ENCODE measurements at regions not wholly inside any gene's neighbourhood (a gene's known extent, or its start where the extent isn't known, plus 50 kb on each side); places are given as distances from the start of the nearest gene placed in this dataset.

DNA sequence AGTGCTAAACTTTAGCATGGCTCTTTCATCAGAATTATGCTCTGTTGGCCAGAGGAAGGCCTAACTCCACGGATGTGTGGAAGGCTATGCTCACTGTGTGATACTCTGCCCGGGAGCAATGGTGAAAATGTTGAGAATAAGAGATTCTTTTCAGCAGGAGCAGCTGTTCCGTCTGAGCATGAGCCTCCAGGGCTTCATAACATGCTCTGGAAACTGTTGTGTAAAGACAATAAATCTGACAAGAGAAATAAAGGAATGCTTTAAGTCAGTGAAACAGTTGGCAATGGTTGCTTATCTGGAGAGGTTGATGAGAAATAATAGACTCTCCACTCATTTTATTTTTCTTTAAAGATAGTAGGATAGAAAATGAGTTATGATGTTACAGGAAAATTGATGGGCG lies 269.8 kb downstream of the DIPK2A start:
- no peak for DNase-seq
- no peaks in the 10 kb centered on the region for H3K9me3 ChIP-seq (ENCODE audit: control insufficient read depth, low read depth, low read length)
- H3K27ac ChIP-seq (ENCODE audit: low read length) = no peak overlapping the region
- no peaks in the 10 kb centered on the region for H3K27me3 ChIP-seq (ENCODE audit: control insufficient read depth, insufficient read depth, low read length)
- 54% methylated on average over 2 of the region's 4 CpGs for WGBS (ENCODE audit: insufficient coverage, low lambda C conversion rate)
- no peaks in the 10 kb centered on the region for H3K36me3 ChIP-seq (ENCODE audit: control insufficient read depth, insufficient read depth, low read length)
- no peaks in the 10 kb centered on the region for H3K4me1 ChIP-seq (ENCODE audit: control insufficient read depth, insufficient read depth, low read length)
- H3K4me3 ChIP-seq (ENCODE audit: low read length) = no peak overlapping the region

DNA sequence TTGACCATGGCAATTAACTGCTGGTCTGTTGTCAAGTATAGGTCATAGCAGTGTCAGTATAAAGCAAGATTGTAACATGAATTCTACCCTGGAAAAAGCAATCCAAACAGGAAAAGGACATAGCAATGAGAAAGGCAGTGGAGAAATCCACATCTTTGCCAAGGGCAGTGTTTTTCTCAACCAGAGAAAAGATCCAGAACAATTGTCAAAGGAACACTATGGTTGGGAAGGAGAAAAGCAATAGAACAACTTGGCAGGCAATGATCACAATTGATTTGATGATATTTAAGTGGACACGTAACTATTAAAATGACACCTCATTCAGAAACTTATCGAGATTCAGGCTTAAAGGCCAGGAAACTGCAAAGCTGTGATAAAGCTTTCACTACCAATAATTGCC lies 271.1 kb downstream of the DIPK2A start:
- 83% methylated on average over 1 of the region's 2 CpGs for WGBS (ENCODE audit: insufficient coverage, low lambda C conversion rate)
- no peaks in the 10 kb centered on the region for H3K9me3 ChIP-seq (ENCODE audit: control insufficient read depth, low read depth, low read length)
- no peak overlapping the region for H3K27ac ChIP-seq (ENCODE audit: low read length)
- H3K27me3 ChIP-seq (ENCODE audit: control insufficient read depth, insufficient read depth, low read length) = no peaks in the 10 kb centered on the region
- H3K4me3 ChIP-seq (ENCODE audit: low read length) = no peak overlapping the region
- DNase-seq = no peak
- no peaks in the 10 kb centered on the region for H3K36me3 ChIP-seq (ENCODE audit: control insufficient read depth, insufficient read depth, low read length)
- H3K4me1 ChIP-seq (ENCODE audit: control insufficient read depth, insufficient read depth, low read length) = no peaks in the 10 kb centered on the region

DNA sequence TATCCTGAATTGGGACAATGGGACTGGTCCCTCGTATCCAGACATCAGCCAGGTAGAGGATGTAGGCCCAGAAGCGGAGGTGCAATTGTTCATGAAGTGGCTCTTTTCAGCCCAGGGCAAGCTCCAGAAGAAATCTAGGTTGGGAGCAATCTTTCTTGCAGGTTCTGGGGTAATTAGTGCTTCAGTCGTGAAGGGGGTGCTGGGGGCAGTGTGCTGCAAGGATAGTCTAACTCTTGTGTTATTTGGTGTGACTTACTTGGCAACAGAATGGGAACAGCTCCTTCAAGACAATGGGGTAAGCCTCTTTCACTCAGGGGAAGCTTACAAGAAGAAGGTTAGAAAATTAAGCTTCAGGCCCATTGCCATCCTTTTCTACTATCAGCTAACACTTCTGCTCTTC lies 273.0 kb downstream of the DIPK2A start:
- H3K4me1 ChIP-seq (ENCODE audit: control insufficient read depth, insufficient read depth, low read length) = no peaks in the 10 kb centered on the region
- no peak overlapping the region for H3K4me3 ChIP-seq (ENCODE audit: low read length)
- H3K27me3 ChIP-seq (ENCODE audit: control insufficient read depth, insufficient read depth, low read length) = no peaks in the 10 kb centered on the region
- DNase-seq = no peak
- H3K9me3 ChIP-seq (ENCODE audit: control insufficient read depth, low read depth, low read length) = no peaks in the 10 kb centered on the region
- no peak overlapping the region for H3K27ac ChIP-seq (ENCODE audit: low read length)
- no peaks in the 10 kb centered on the region for H3K36me3 ChIP-seq (ENCODE audit: control insufficient read depth, insufficient read depth, low read length)
- no CpG with 5 or more reads among the region's 3 CpGs for WGBS (ENCODE audit: insufficient coverage, low lambda C conversion rate)

DNA sequence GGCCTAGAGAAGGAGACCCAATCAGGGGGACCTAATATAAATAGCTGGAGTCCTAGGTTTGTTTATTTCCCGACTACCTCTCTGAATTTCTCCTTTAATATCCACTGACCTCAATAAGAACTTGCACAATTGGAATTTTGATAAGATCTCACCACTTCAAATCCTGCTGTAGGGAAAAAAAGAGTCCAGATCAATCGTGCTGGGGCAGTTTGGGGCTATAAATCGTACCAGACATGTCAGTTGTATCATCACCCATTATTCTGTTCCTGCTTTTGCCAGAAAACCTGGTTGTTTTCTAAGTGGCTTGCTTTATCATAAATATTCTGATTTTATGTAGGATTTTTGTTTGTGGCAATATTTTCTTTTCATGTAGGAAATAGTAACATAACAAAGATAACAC lies 281.3 kb downstream of the DIPK2A start:
- Histone ChIP-seq H3K9me3 (ENCODE audit: control insufficient read depth, low read depth, low read length) (no peaks in the 10 kb centered on the region), H3K4me1 (ENCODE audit: control insufficient read depth, insufficient read depth, low read length) (no peaks in the 10 kb centered on the region), H3K27me3 (ENCODE audit: control insufficient read depth, insufficient read depth, low read length) (no peaks in the 10 kb centered on the region), H3K36me3 (ENCODE audit: control insufficient read depth, insufficient read depth, low read length) (no peaks in the 10 kb centered on the region), H3K27ac (ENCODE audit: low read length) (no peak overlapping the region), H3K4me3 (ENCODE audit: low read length) (no peak overlapping the region)
- WGBS (ENCODE audit: insufficient coverage, low lambda C conversion rate) = no CpG with 5 or more reads among the region's 3 CpGs
- DNase-seq = no peak

DNA sequence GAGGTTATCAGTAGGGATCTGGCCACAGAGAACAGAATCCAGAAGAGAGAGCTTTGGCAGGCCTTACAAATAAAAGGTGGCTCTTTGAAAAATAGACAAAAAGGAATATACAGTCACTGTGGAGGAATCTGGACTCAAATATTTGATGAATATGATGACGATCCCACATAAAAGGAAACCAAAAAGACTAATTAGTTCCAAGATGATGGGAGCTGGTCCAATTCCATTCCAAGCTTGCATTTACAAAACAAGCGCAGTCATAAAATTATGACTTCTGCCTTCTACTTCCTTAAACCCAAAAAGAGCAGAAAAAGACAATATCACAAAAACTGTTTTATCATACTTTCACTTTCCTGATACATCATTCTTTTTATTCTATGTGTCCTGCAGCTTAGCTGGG lies 285.8 kb downstream of the DIPK2A start:
- 80% methylated on average over 2 of the region's 2 CpGs for WGBS (ENCODE audit: insufficient coverage, low lambda C conversion rate)
- no peaks in the 10 kb centered on the region for H3K4me1 ChIP-seq (ENCODE audit: control insufficient read depth, insufficient read depth, low read length)

DNA sequence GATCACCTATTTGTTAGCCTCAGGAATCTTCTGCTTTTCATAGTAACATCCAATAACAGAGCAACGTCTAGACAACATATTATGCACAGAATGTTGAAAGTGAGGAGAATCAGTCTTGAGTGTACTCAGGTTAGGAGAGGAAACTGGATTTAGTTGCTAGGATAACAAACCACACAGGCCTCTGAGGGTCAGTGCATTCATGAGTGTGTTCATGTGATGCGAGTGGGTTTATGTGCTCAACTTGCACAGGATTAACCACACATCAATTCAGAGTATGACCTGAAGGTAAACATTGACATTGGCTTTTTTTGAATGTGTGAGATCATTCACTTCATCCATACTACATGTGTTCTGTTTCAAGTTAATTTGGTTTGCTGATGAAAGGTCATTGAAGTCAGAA lies 287.6 kb downstream of the DIPK2A start:
- no CpG with 5 or more reads among the region's 2 CpGs for WGBS (ENCODE audit: insufficient coverage, low lambda C conversion rate)
- H3K4me3 ChIP-seq (ENCODE audit: low read length) = no peak overlapping the region
- H3K36me3 ChIP-seq (ENCODE audit: control insufficient read depth, insufficient read depth, low read length) = no peaks in the 10 kb centered on the region
- DNase-seq = no peak
- H3K27me3 ChIP-seq (ENCODE audit: control insufficient read depth, insufficient read depth, low read length) = no peaks in the 10 kb centered on the region
- no peaks in the 10 kb centered on the region for H3K9me3 ChIP-seq (ENCODE audit: control insufficient read depth, low read depth, low read length)
- no peaks in the 10 kb centered on the region for H3K4me1 ChIP-seq (ENCODE audit: control insufficient read depth, insufficient read depth, low read length)
- no peak overlapping the region for H3K27ac ChIP-seq (ENCODE audit: low read length)

More for the DNA sequence above, 285.8 kb downstream of the DIPK2A start:
- DNase-seq = no peak
- Histone ChIP-seq H3K9me3 (ENCODE audit: control insufficient read depth, low read depth, low read length) (no peaks in the 10 kb centered on the region), H3K27ac (ENCODE audit: low read length) (no peak overlapping the region), H3K4me3 (ENCODE audit: low read length) (no peak overlapping the region), H3K27me3 (ENCODE audit: control insufficient read depth, insufficient read depth, low read length) (no peaks in the 10 kb centered on the region), H3K36me3 (ENCODE audit: control insufficient read depth, insufficient read depth, low read length) (no peaks in the 10 kb centered on the region)

DNA sequence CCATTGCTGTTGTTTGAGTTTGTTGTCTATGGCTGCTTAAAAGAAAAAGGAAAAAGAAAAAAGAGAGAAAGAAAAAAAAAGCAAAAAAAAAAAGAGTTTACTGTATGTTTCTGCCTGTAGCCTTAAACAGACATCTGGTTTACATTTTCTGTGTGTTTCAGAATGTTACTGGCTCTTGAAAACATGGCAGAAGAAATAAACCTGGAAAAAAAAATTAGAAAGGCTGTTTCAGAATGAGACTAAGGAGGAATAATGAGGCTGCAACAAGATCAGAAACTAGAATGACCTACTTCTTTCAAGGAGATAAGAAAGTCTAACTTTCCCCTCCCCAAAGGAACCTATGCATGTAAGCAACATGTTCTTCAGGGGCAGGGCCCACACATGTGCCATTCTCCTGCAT lies 292.1 kb downstream of the DIPK2A start:
- H3K4me3 ChIP-seq (ENCODE audit: low read length) = no peak overlapping the region
- H3K27me3 ChIP-seq (ENCODE audit: control insufficient read depth, insufficient read depth, low read length) = no peaks in the 10 kb centered on the region
- no peaks in the 10 kb centered on the region for H3K36me3 ChIP-seq (ENCODE audit: control insufficient read depth, insufficient read depth, low read length)
- H3K27ac ChIP-seq (ENCODE audit: low read length) = no peak overlapping the region
- no peak for DNase-seq
- no peaks in the 10 kb centered on the region for H3K9me3 ChIP-seq (ENCODE audit: control insufficient read depth, low read depth, low read length)
- no peaks in the 10 kb centered on the region for H3K4me1 ChIP-seq (ENCODE audit: control insufficient read depth, insufficient read depth, low read length)

DNA sequence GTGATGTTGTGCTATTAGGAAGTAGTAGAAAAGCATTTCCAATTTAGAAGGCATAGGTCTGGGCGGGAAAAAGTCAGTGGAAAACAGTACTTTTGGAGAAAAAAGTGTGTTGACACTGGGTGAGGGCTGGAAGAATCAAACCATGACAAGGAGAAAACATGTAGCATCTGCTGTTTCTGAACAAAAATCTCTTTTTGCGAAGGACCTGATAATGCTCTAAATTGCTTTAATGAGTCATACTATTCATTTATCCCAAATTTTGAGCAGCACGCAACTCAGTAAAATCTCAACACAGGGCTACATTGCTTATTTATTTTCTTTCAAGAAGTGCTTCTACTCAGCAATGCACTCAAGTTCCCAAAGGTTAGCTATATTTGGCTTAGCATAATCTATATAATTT lies 292.7 kb downstream of the DIPK2A start:
- Histone ChIP-seq H3K27ac (ENCODE audit: low read length) (no peak overlapping the region), H3K4me1 (ENCODE audit: control insufficient read depth, insufficient read depth, low read length) (no peaks in the 10 kb centered on the region), H3K9me3 (ENCODE audit: control insufficient read depth, low read depth, low read length) (no peaks in the 10 kb centered on the region), H3K27me3 (ENCODE audit: control insufficient read depth, insufficient read depth, low read length) (no peaks in the 10 kb centered on the region), H3K4me3 (ENCODE audit: low read length) (no peak overlapping the region), H3K36me3 (ENCODE audit: control insufficient read depth, insufficient read depth, low read length) (no peaks in the 10 kb centered on the region)
- no peak for DNase-seq
- WGBS (ENCODE audit: insufficient coverage, low lambda C conversion rate) = 100% methylated on average over 1 of the region's 3 CpGs

DNA sequence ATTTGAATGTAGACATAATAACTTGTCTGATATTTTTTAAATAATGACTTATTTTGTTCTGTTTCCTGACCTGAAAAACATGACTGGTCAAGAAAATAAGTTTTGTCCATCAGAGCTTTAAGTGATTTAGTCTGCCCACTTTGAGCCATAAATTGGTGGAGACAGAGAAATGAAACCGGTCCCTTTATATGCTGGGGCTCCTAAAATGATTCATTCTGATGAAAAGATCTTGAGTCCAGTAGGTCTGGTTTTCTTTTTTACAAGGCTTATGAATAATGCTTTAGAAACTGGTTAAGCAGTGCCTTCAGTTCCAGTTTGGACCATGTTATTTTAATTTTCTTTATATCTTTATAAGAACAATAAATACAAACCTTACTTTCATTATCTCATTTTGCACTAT lies 293.2 kb downstream of the DIPK2A start:
- no peak overlapping the region for H3K27ac ChIP-seq (ENCODE audit: low read length)
- no peaks in the 10 kb centered on the region for H3K9me3 ChIP-seq (ENCODE audit: control insufficient read depth, low read depth, low read length)
- no CpG with 5 or more reads among the region's 1 CpG for WGBS (ENCODE audit: insufficient coverage, low lambda C conversion rate)
- no peaks in the 10 kb centered on the region for H3K4me1 ChIP-seq (ENCODE audit: control insufficient read depth, insufficient read depth, low read length)
- H3K4me3 ChIP-seq (ENCODE audit: low read length) = no peak overlapping the region
- DNase-seq = no peak
- H3K36me3 ChIP-seq (ENCODE audit: control insufficient read depth, insufficient read depth, low read length) = no peaks in the 10 kb centered on the region
- no peaks in the 10 kb centered on the region for H3K27me3 ChIP-seq (ENCODE audit: control insufficient read depth, insufficient read depth, low read length)

DNA sequence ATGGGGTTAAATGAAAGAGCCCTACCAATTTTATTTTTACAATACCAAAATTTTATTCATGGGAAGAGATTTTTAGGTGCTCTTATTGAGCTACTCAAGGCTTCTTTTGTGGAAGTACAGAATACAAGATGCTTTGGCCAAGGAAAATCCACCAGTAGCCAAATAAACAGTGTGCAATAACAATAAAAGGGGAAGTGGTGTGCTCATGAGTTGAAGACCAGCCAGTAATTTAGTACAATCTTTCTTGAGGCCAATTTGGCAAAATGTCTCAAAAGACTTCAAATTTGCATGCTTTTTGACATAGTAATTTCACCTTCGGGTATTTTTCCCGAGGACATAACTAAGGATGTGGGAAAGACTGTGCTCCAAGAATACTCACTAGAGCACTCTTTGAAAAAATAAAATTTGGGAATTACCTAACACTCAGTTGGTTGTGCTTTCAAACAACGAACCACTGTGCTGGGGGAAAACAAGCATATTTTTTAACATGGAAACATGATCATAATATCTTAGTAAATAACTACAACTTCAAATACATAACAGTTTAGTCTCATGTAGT lies 294.0 kb downstream of the DIPK2A start:
- no CpG with 5 or more reads among the region's 3 CpGs for WGBS (ENCODE audit: insufficient coverage, low lambda C conversion rate)
- H3K9me3 ChIP-seq (ENCODE audit: control insufficient read depth, low read depth, low read length) = no peaks in the 10 kb centered on the region
- no peak overlapping the region for H3K4me3 ChIP-seq (ENCODE audit: low read length)
- H3K27me3 ChIP-seq (ENCODE audit: control insufficient read depth, insufficient read depth, low read length) = no peaks in the 10 kb centered on the region
- no peaks in the 10 kb centered on the region for H3K36me3 ChIP-seq (ENCODE audit: control insufficient read depth, insufficient read depth, low read length)
- H3K27ac ChIP-seq (ENCODE audit: low read length) = no peak overlapping the region
- no peak for DNase-seq
- no peaks in the 10 kb centered on the region for H3K4me1 ChIP-seq (ENCODE audit: control insufficient read depth, insufficient read depth, low read length)

DNA sequence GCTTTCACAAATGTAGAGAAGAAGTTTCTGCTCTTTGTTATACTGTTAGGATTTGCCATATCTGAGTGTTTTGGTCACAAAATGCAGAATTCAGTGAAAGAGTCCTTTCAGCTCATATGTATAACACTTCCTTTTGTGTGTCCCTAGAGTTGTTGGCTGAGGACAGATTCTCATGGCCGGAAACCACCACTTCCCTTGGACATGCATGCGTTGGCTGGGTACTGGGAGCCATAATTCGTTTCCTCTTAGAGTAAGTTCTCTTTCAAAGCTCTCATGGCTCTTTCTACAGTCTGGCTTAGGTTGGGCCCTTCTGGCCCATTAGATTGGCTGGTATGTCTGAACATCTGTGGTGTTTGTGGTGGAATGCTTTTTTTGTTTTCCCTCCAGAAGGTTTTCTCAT lies 298.5 kb downstream of the DIPK2A start:
- no peaks in the 10 kb centered on the region for H3K27me3 ChIP-seq (ENCODE audit: control insufficient read depth, insufficient read depth, low read length)
- no CpG with 5 or more reads among the region's 3 CpGs for WGBS (ENCODE audit: insufficient coverage, low lambda C conversion rate)
- no peak for DNase-seq
- H3K36me3 ChIP-seq (ENCODE audit: control insufficient read depth, insufficient read depth, low read length) = no peaks in the 10 kb centered on the region
- H3K4me3 ChIP-seq (ENCODE audit: low read length) = no peak overlapping the region
- no peak overlapping the region for H3K27ac ChIP-seq (ENCODE audit: low read length)
- H3K4me1 ChIP-seq (ENCODE audit: control insufficient read depth, insufficient read depth, low read length) = no peaks in the 10 kb centered on the region
- no peaks in the 10 kb centered on the region for H3K9me3 ChIP-seq (ENCODE audit: control insufficient read depth, low read depth, low read length)

Data from large intestine (tissue), 3 donors.